CD14-positive monocyte (primary cell): ENCODE measurements at regions not wholly inside any gene's neighbourhood (a gene's known extent, or its start where the extent isn't known, plus 50 kb on each side); places are given as distances from the start of the nearest gene placed in this dataset.

Source experiments
- DNase-seq, 3 donors: peaks; one replicate each; pipeline ENCODE4 v3.0.0-alpha.2; 2011 to 2022
- H2AFZ ChIP-seq: 2 replicates; pipeline ENCODE4 v1.6.0; 2012; ENCODE audit warnings: mild to moderate bottlenecking, low read depth, low read length, inconsistent platforms; ENCODE audit not compliant: insufficient read depth, poor library complexity, severe bottlenecking
- H3K27ac ChIP-seq, 2 donors: 1 replicate in 1 of 2; 2 replicates in 1 of 2; pipeline ENCODE4 v1.5.1; 2012 to 2013; ENCODE audit warnings: low read length in 2 of 2, control low read depth in 1 of 2, inconsistent platforms in 1 of 2, low read depth in 1 of 2, mild to moderate bottlenecking in 1 of 2
- H3K27me3 ChIP-seq, 2 donors: one replicate each; pipeline versions ENCODE4 v1.6.0 to v1.6.1; 2011 to 2013; ENCODE audit warnings: low read length in 2 of 2; ENCODE audit not compliant: control insufficient read depth in 2 of 2, insufficient read depth in 2 of 2
- H3K36me3 ChIP-seq, 2 donors: replicated peaks in 1 of 2; 1 replicate in 1 of 2; 2 replicates in 1 of 2; pipeline versions ENCODE4 v1.5.1 to v1.6.1; 2012 to 2013; ENCODE audit warnings: low read length in 2 of 2, control low read depth in 1 of 2, inconsistent platforms in 1 of 2, mild to moderate bottlenecking in 1 of 2; ENCODE audit not compliant: insufficient read depth in 2 of 2, control insufficient read depth in 1 of 2
- H3K4me1 ChIP-seq, 2 donors: 1 replicate in 1 of 2; 2 replicates in 1 of 2; pipeline versions ENCODE4 v1.5.1 to v1.6.1; 2012 to 2013; ENCODE audit warnings: low read length in 2 of 2, control low read depth in 1 of 2, inconsistent platforms in 1 of 2, mild to moderate bottlenecking in 1 of 2, moderate library complexity in 1 of 2; ENCODE audit not compliant: insufficient read depth in 2 of 2, control insufficient read depth in 1 of 2
- H3K4me2 ChIP-seq: replicated peaks from 2 replicates; pipeline ENCODE3; 2012; ENCODE audit warnings: low read length, moderate library complexity, mild to moderate bottlenecking; ENCODE audit not compliant: poor library complexity, severe bottlenecking; ENCODE audit errors: extremely low read depth
- H3K4me3 ChIP-seq, 3 experiments: fragments of 200-600 bp in 1 of 3; sonication (generic) in 1 of 3; replicated peaks in 1 of 3; 1 replicate in 2 of 3; 2 replicates in 1 of 3; pipeline ENCODE4 v1.5.1; 2011 to 2013; ENCODE audit warnings: low read length in 3 of 3, mild to moderate bottlenecking in 3 of 3, control low read depth in 2 of 3, low read depth in 2 of 3, inconsistent platforms in 1 of 3, moderate library complexity in 1 of 3
- H3K79me2 ChIP-seq: 2 replicates; pipeline ENCODE4 v1.6.0; 2012; ENCODE audit warnings: mild to moderate bottlenecking, control low read depth, inconsistent platforms, low read length, moderate library complexity; ENCODE audit not compliant: insufficient read depth
- H3K9ac ChIP-seq: 2 replicates; pipeline ENCODE4 v1.6.0; 2017; ENCODE audit warnings: low read length, mild to moderate bottlenecking; ENCODE audit not compliant: insufficient read depth, poor library complexity, severe bottlenecking
- H3K9me3 ChIP-seq, 2 donors: replicated peaks in 1 of 2; 1 replicate in 1 of 2; 2 replicates in 1 of 2; pipeline versions ENCODE4 v1.5.1 to v1.6.1; 2012 to 2013; ENCODE audit warnings: low read length in 2 of 2, control low read depth in 1 of 2; ENCODE audit not compliant: control insufficient read depth in 1 of 2, insufficient read depth in 1 of 2
- H4K20me1 ChIP-seq: 2 replicates; pipeline ENCODE4 v1.6.0; 2012; ENCODE audit warnings: mild to moderate bottlenecking, low read length, control low read depth, moderate library complexity; ENCODE audit not compliant: insufficient read depth
- H3K27ac Mint-ChIP-seq, 7 donors: one replicate each; pipeline ENCODE4 v1.8.0; 2020; ENCODE audit warnings: mild to moderate bottlenecking in 7 of 7, mixed read lengths in 7 of 7, moderate library complexity in 6 of 7, inconsistent platforms in 2 of 7
- H3K27me3 Mint-ChIP-seq, 3 donors: one replicate each; pipeline ENCODE4 v1.8.0; 2021 to 2022; ENCODE audit warnings: low read depth in 3 of 3, mild to moderate bottlenecking in 3 of 3, mixed read lengths in 3 of 3, moderate library complexity in 3 of 3, inconsistent platforms in 1 of 3
- H3K36me3 Mint-ChIP-seq, 2 donors: one replicate each; pipeline ENCODE4 v1.8.0; 2020; ENCODE audit warnings: mixed read lengths in 2 of 2, inconsistent platforms in 1 of 2, mild to moderate bottlenecking in 1 of 2
- H3K4me1 Mint-ChIP-seq: one replicate; pipeline ENCODE4 v1.8.0; 2020; ENCODE audit warnings: mild to moderate bottlenecking, mixed read lengths
- H3K4me3 Mint-ChIP-seq, 2 donors: one replicate each; pipeline ENCODE4 v1.8.0; 2020; ENCODE audit warnings: mild to moderate bottlenecking in 2 of 2, mixed read lengths in 2 of 2, moderate library complexity in 1 of 2
- H3K9me3 Mint-ChIP-seq, 7 donors: one replicate each; pipeline ENCODE4 v1.8.0; 2020 to 2022; ENCODE audit warnings: mixed read lengths in 7 of 7, mild to moderate bottlenecking in 6 of 7, moderate library complexity in 6 of 7, inconsistent platforms in 2 of 7
- WGBS: methylation state at CpG from one replicate; pipeline ENCODE4 v1.1.5; 2013; ENCODE audit warnings: missing lambda C conversion rate; ENCODE audit not compliant: insufficient coverage; 5-methylcytosine and 5-hydroxymethylcytosine counted together
- intact Hi-C, 2 donors: fragments of 100-400 bp; cut with micrococcal nuclease; formaldehyde crosslinking; loops; one replicate each; pipeline versions ENCODE4 v1.15.0 to v1.15.1; 2023
- TF ChIP-seq, protein P1 (sequence below): fragments of 200-600 bp; IDR thresholded peaks from one replicate; pipeline ENCODE4 v1.8.0; 2022; ENCODE audit warnings: antibody characterized with exemption, mild to moderate bottlenecking

DNA sequence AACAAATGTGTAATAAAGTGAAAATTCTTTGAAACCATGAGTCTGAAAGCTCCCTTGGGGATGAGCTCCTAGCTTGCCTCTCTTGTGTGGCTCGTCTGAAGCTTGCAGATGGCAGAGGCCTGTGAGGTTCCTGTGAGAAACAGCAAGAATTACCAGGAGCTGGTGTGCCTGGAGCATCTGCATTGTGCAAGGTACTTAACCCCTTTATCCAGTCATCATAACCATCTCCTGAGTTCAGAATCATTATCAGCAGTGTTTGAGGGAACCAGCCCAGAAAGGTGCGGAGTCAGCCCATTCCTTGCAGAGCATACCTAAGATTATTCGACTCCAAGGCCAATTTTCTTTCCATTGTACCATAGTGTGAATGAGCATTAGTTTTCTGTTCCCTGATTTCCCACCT is 51.7 kb upstream of the TRA2B start:
- TF ChIP-seq, protein P1, sequence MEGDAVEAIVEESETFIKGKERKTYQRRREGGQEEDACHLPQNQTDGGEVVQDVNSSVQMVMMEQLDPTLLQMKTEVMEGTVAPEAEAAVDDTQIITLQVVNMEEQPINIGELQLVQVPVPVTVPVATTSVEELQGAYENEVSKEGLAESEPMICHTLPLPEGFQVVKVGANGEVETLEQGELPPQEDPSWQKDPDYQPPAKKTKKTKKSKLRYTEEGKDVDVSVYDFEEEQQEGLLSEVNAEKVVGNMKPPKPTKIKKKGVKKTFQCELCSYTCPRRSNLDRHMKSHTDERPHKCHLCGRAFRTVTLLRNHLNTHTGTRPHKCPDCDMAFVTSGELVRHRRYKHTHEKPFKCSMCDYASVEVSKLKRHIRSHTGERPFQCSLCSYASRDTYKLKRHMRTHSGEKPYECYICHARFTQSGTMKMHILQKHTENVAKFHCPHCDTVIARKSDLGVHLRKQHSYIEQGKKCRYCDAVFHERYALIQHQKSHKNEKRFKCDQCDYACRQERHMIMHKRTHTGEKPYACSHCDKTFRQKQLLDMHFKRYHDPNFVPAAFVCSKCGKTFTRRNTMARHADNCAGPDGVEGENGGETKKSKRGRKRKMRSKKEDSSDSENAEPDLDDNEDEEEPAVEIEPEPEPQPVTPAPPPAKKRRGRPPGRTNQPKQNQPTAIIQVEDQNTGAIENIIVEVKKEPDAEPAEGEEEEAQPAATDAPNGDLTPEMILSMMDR, result no peak
- no peaks in the 10 kb centered on the region for H3K36me3 ChIP-seq

DNA sequence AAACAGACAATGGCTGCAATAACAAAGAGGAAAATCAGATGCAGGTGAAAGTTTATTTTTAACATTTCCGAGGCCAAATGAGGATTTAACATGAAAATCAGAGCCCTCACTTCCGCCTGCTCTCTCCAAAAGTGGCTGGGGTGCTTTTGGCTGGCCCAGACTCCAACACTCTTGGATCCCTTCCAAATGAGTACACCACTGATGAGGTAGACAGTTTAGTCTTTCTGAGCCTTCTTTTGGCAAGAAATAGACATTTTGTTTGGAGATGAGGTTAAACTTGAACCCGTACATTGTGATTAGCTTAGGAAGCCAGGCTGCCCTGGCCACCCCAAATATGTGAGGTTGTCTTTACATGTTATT is 51.0 kb upstream of the TRA2B start:
- no peak overlapping the region for H3K4me3 Mint-ChIP-seq
- Histone ChIP-seq H3K36me3 (no peaks in the 10 kb centered on the region), H3K27ac (no peak overlapping the region), H3K9ac (no peak overlapping the region), H3K79me2 (no peaks in the 10 kb centered on the region), H3K9me3 (no peaks in the 10 kb centered on the region), H3K4me1 (peaks cover under 1 to 1% of the 10 kb centered on the region in 2 donors), H3K4me3 (no peak overlapping the region), H2AFZ (no peak overlapping the region), H3K4me2 (no peak overlapping the region), H4K20me1 (no peaks in the 10 kb centered on the region), H3K27me3 (peaks cover 0 to 3% of the 10 kb centered on the region in 2 donors)
- no peaks in the 10 kb centered on the region for H3K36me3 Mint-ChIP-seq
- intact Hi-C loops, result loop anchor here in 1 of 2 donors (10.0 kb wide), 2 partner anchors 266 to 626 kb away; partner anchors contain the start of gene AHSG
- DNase-seq, result no peak
- peaks cover 0 to 3% (median 0%) of the 10 kb centered on the region in 7 donors for H3K9me3 Mint-ChIP-seq
- 90% methylated on average over 2 of the region's 3 CpGs for WGBS
- TF ChIP-seq, protein P1, result no peak
- peaks cover 2% of the 10 kb centered on the region for H3K4me1 Mint-ChIP-seq
- peaks cover 6 to 7% (median 6%) of the 10 kb centered on the region in 3 donors for H3K27me3 Mint-ChIP-seq
- no peak overlapping the region for H3K27ac Mint-ChIP-seq

More for the DNA sequence above, 51.7 kb upstream of the TRA2B start:
- no peaks in the 10 kb centered on the region for H4K20me1 ChIP-seq
- no peak overlapping the region for H3K4me2 ChIP-seq
- no peaks in the 10 kb centered on the region for H3K9me3 ChIP-seq
- WGBS, result no CpG with 5 or more reads among the region's 3 CpGs
- no peak overlapping the region for H3K4me3 Mint-ChIP-seq
- H3K4me1 Mint-ChIP-seq, result no peaks in the 10 kb centered on the region
- intact Hi-C loops, result loop anchor here in 1 of 2 donors (10.0 kb wide), 2 partner anchors 265 to 625 kb away; partner anchors contain the start of gene AHSG
- peaks cover 0 to 3% of the 10 kb centered on the region in 2 donors for H3K27me3 ChIP-seq
- no peak overlapping the region for H3K27ac Mint-ChIP-seq
- no peak overlapping the region for H3K4me3 ChIP-seq
- H3K27ac ChIP-seq, result no peak overlapping the region
- H3K36me3 Mint-ChIP-seq, result no peaks in the 10 kb centered on the region
- H3K27me3 Mint-ChIP-seq, result peaks cover 4 to 6% (median 5%) of the 10 kb centered on the region in 3 donors
- no peak for DNase-seq
- no peaks in the 10 kb centered on the region for H3K4me1 ChIP-seq
- no peaks in the 10 kb centered on the region for H3K79me2 ChIP-seq
- H3K9ac ChIP-seq, result no peak overlapping the region
- no peak overlapping the region for H2AFZ ChIP-seq
- H3K9me3 Mint-ChIP-seq, result peaks cover 0 to 3% (median 0%) of the 10 kb centered on the region in 7 donors
